ENCODE measurements at regions not wholly inside any gene's neighbourhood (a gene's known extent, or its start where the extent isn't known, plus 50 kb on each side); places are given as distances from the start of the nearest gene placed in this dataset.
A peak's percentile ranks its signal among the peaks of the same experiment; 100 is the strongest.

- DNase-seq (ENCODE audit: low read depth) = no peak
These were observed 50.6 kb upstream of the L3MBTL4 start for GRCh38 chr18:6465281-6465680.

DNA sequence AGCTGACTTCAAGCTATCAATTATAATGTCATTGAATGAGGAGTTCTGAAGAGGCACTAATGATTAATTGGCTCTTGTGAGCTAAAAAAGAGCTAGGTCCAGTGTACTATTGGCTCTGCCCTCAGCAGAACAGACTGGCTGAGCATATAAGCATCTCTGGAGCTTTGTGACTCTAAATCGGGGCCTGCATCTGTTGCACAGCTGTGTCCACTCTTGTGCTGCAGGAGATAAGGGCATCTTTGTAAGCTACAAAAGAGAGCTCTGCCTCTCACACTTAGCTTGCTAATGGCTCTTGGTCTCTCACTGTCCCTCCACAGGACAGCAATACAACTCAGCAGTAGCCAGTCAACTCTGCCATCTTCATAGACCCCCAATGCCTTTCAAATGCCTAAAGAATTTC, 61.5 kb upstream of the L3MBTL4 start:
- no peak for DNase-seq (ENCODE audit: low read depth)

GRCh38 chr18:6476880-6477279, 62.2 kb upstream of the L3MBTL4 start:
- DNase-seq (ENCODE audit: low read depth) = no peak

GRCh38 chr18:6478121-6478520, 63.4 kb upstream of the L3MBTL4 start:
- DNase-seq (ENCODE audit: low read depth) = no peak

GRCh38 chr18:6479699-6480098, 65.0 kb upstream of the L3MBTL4 start:
- DNase-seq (ENCODE audit: low read depth) = no peak

- peak; percentile 69 for DNase-seq (ENCODE audit: low read depth)
These were observed 67.7 kb upstream of the L3MBTL4 start for GRCh38 chr18:6482198-6482977.

DNA sequence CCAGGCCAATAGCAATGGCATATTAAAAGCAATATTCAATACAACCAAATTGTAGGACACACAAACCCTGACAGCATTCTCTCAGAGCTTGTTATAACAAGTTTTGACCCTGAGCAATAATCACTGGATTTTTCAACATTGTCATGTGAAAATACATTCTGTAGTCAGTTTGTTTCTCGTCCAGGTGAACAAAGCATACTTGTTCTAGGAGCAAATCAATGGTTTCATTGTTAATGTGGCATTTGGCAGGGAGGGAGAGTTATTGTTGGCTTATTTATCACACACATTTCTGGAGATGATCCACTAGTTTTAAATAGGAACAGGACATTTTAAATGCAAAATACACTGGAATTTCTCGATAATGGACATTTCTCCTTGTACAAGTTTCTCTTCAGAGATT, 69.9 kb upstream of the L3MBTL4 start:
- DNase-seq (ENCODE audit: low read depth) = no peak

GRCh38 chr18:6486313-6486712, 71.6 kb upstream of the L3MBTL4 start:
- no peak for DNase-seq (ENCODE audit: low read depth)

GRCh38 chr18:6486764-6487426, 72.2 kb upstream of the L3MBTL4 start:
- no peak for DNase-seq (ENCODE audit: low read depth)

- DNase-seq (ENCODE audit: low read depth) = no peak
These were observed 73.3 kb upstream of the L3MBTL4 start for GRCh38 chr18:6487968-6488367.

- DNase-seq (ENCODE audit: low read depth) = no peak
These were observed 74.2 kb upstream of the L3MBTL4 start for GRCh38 chr18:6488956-6489355.

DNA sequence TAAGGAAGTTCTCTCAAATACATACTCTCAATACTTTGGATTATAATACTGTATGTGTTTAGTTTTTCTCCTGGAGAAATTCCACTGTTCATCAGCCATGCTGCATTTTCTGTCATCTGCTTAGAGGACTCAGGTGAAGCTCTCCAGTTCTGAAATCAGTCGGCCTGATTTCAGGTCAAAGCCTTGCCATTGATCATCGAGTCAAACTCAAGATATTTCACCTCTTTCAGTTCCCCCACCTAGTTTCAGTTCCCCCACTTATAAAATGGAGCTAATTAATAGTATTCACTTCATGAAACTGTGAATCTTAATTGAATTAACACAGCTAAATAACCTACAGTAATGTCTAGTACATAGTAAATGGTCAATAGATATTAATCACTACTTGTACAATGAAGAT, 75.3 kb upstream of the L3MBTL4 start:
- no peak for DNase-seq (ENCODE audit: low read depth)

DNA sequence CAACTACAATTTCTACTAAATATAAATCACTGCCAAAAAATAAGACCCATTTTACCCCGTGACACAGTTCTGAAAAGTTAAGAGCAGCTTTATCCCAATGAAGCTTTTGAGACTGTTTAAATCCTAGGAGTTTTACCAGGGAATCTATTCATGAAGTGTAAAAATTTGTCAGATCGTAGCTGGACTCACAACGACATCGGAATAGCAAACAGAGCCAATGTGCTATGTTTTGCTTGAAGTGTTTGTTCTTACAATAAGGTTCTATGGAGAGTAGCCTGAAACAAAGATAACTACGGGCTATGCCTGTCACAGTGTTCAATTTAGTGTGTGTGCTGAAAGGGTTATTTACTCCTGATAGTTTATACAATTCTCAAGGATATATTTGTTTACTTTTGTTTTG, 78.5 kb upstream of the L3MBTL4 start:
- no peak for DNase-seq (ENCODE audit: low read depth)

GRCh38 chr18:6495536-6495935, 80.8 kb upstream of the L3MBTL4 start:
- no peak for DNase-seq (ENCODE audit: low read depth)

GRCh38 chr18:6497543-6497942, 82.8 kb upstream of the L3MBTL4 start:
- no peak for DNase-seq (ENCODE audit: low read depth)

DNA sequence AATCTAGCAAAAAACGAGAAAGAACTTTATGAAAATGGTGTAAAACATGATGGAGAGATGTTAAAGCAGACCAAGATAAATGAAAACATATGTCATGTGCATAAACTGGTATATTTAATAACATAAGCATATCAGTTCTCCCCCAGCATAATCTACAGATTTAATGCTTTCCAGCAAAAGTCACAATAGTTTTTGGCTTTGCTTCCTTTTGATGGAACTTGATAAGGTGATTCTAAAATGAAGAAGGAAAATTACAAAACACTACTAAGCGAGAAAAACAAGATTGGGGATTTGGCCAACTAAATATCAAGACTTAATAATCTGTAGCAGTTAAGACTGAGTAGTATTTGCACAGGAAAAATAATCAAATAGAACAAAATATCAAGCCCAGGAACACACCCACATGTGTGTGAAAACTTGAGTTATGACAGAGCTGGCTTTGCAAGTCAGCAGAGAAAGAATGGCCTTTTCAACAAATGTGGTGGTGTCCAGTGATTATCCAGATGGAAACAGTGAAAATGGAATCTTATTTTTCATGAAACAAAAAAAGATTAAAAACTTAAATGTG, 83.7 kb upstream of the L3MBTL4 start:
- DNase-seq (ENCODE audit: low read depth) = no peak

- DNase-seq (ENCODE audit: low read depth) = no peak
These were observed 90.1 kb upstream of the L3MBTL4 start for GRCh38 chr18:6504605-6505497.

DNA sequence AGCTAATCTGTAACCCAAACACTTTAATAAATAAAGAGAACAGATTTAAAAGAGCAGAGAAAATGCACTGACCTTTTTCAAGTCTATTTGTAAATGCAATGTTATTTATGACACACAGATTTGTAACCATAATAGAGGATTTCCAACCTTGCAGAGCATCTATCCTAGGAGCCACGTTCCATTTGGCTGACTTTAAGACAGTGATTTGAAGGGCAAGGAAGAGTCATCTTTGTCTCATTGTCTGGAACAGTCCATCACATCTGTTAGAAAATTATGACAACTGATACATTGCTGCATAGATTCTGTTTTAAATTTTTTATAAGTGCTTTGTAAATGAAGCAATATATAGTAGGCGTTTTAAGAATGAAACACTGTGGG, 90.8 kb upstream of the L3MBTL4 start:
- DNase-seq (ENCODE audit: low read depth) = no peak

GRCh38 chr18:6509417-6509816, 94.7 kb upstream of the L3MBTL4 start:
- DNase-seq (ENCODE audit: low read depth) = no peak

GRCh38 chr18:6509832-6510231, 95.1 kb upstream of the L3MBTL4 start:
- DNase-seq (ENCODE audit: low read depth) = no peak

DNA sequence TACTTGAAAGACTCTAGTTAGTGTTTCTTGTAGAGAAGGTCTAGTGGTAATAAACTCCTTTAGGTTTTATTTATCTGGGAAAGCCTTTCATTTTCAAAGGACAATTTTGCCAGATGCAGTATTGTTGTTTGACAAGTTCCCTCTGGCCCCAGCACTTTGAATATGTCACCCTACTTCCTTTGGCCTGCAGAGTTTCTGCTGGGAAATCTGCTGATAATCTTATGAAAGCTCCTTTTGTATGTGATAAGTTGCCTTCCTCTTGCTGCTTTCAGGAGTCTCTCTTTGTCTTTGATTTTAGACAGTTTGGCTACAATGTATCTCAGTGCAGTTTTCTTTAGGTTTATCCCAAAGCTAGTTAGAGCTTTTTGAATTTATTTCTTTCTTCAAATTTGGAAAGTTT, 106.2 kb upstream of the L3MBTL4 start:
- no peak for DNase-seq (ENCODE audit: low read depth)

GRCh38 chr18:6521803-6522418, 107.2 kb upstream of the L3MBTL4 start:
- DNase-seq (ENCODE audit: low read depth) = no peak
